ENCODE measurements at regions not wholly inside any gene's neighbourhood (a gene's known extent, or its start where the extent isn't known, plus 50 kb on each side); places are given as distances from the start of the nearest gene placed in this dataset.
A peak's percentile ranks its signal among the peaks of the same experiment; 100 is the strongest.

DNA sequence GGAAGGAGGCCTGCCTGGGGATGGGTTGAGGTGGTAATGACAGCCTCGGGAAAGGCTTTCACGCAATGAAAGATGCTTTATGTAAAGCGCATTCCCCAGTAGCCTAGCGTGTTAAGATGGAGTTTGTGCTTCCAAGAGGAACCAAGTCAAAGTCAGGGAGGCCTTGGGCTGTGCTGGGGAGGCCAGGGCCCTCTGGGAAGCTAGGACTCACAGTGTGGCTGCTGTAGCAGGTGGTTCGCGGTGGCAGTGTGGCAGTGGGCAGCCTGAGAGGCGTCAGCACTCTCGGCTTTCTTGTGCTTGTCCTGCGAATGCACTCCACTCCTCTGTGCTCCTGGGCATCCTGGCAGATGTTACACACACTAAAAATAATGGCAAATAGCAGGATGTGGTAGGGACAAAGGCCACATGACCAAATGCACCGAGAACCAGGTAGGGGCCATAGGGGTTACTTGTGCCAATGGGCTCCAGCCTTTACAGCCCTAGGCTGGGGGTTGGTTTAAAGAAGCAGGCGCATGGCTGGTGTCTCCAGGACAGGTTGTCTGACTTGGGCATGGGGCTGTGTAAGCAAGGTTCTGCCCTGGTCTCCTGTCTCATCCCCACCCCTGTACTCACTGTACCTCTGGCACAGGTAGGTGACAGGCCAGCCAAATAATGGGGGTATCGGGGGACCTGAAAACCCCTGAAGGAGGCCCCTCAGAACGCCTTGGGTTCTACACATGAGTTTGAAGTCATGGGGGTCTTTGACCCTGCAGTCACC, 154.4 kb upstream of the TWIST2 start:
- 94 to 100% methylated on average over 3 to 9 of the region's 13 CpGs for WGBS, 2 donors (ENCODE audit: low coverage in 1 of 2)
- no peak overlapping the region for H3K4me3 ChIP-seq
- no peak for ATAC-seq
- TF ChIP-seq EP300 (IDR thresholded peaks at IDR 0.05): no peak
- no peak for TF ChIP-seq POLR2AphosphoS5 (IDR thresholded peaks at IDR 0.05)
- no peak for TF ChIP-seq CTCF (IDR thresholded peaks at IDR 0.05)
- TF ChIP-seq POLR2A (IDR thresholded peaks at IDR 0.05): no peak
- no peaks in the 10 kb centered on the region for H3K9me3 ChIP-seq
- no peaks in the 10 kb centered on the region for H3K27me3 ChIP-seq
- H3K4me1 ChIP-seq: peaks cover 0 to 22% (median 9%) of the 10 kb centered on the region in 3 donors
- H3K36me3 ChIP-seq: no peaks in the 10 kb centered on the region
- H3K27ac ChIP-seq: no peak overlapping the region

DNA sequence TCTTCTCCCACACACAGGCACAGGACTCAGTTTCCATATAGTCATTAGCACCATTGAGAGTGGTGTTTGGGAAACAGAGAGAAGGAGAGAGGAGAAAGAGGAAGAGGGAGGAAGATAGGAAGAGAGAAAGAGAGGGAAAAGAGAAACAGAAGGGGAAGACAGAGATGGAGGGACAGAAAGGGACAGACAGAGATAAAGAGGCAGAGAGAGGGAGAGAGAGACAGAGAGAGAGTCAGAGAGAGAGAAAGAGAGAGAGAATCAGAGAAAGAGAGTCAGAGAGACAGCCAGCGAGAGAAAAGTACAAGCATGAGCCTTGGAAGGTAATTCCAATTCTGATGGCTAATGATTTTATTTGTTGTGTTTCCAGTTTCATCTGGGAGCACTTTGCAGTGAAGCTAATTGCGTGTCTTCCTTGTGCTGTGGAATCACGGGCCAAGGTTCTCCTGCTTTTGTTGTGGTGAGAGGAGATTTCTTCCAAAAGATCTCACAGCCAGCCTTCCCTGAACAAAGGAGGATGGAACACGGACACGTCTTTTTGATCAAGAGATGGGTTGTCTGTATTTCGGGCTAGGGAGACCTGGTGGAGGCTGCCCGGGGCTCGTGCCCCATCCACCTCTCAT, 153.6 kb upstream of the TWIST2 start:
- Histone ChIP-seq H3K4me3 (no peak overlapping the region), H3K27me3 (no peaks in the 10 kb centered on the region), H3K4me1 (peaks cover 0 to 22% (median 9%) of the 10 kb centered on the region in 3 donors), H3K36me3 (no peaks in the 10 kb centered on the region), H3K9me3 (no peaks in the 10 kb centered on the region), H3K27ac (peak overlapping the region in 1 of 4 donors; percentile 67)
- TF ChIP-seq POLR2A (IDR thresholded peaks at IDR 0.05) (no peak), EP300 (IDR thresholded peaks at IDR 0.05) (no peak), CTCF (IDR thresholded peaks at IDR 0.05) (no peak), POLR2AphosphoS5 (IDR thresholded peaks at IDR 0.05) (no peak)
- ATAC-seq: no peak
- 73 to 100% methylated on average over 5 to 7 of the region's 8 CpGs for WGBS, 2 donors (ENCODE audit: low coverage in 1 of 2)

GRCh38 chr2:238694922-238695321, 153.0 kb upstream of the TWIST2 start:
- ATAC-seq: no peak
- H3K4me1 ChIP-seq: peaks cover 0 to 22% (median 9%) of the 10 kb centered on the region in 3 donors
- H3K27ac ChIP-seq: peak overlapping the region in 3 of 4 donors; percentile 9 to 67 (median 46)
- no peaks in the 10 kb centered on the region for H3K9me3 ChIP-seq
- no peak for TF ChIP-seq POLR2A (IDR thresholded peaks at IDR 0.05)
- TF ChIP-seq POLR2AphosphoS5 (IDR thresholded peaks at IDR 0.05): no peak
- TF ChIP-seq EP300 (IDR thresholded peaks at IDR 0.05): no peak
- no peak for TF ChIP-seq CTCF (IDR thresholded peaks at IDR 0.05)
- no peak overlapping the region for H3K4me3 ChIP-seq
- no peaks in the 10 kb centered on the region for H3K36me3 ChIP-seq
- WGBS, 2 donors (ENCODE audit: low coverage in 1 of 2): 52 to 78% methylated on average over 2 to 5 of the region's 6 CpGs
- no peaks in the 10 kb centered on the region for H3K27me3 ChIP-seq

GRCh38 chr2:238695538-238695937, 152.3 kb upstream of the TWIST2 start:
- no peaks in the 10 kb centered on the region for H3K9me3 ChIP-seq
- WGBS, 2 donors (ENCODE audit: low coverage in 1 of 2): 5 to 19% methylated on average over 4 of the region's 4 CpGs
- no peak for ATAC-seq
- no peaks in the 10 kb centered on the region for H3K36me3 ChIP-seq
- TF ChIP-seq EP300 (IDR thresholded peaks at IDR 0.05) (no peak), POLR2AphosphoS5 (IDR thresholded peaks at IDR 0.05) (peak; percentile 21)
- H3K4me3 ChIP-seq: no peak overlapping the region
- H3K27ac ChIP-seq: peak overlapping the region in 3 of 4 donors; percentile 9 to 67 (median 46)
- H3K27me3 ChIP-seq: no peaks in the 10 kb centered on the region
- peaks cover 0 to 22% (median 9%) of the 10 kb centered on the region in 3 donors for H3K4me1 ChIP-seq

DNA sequence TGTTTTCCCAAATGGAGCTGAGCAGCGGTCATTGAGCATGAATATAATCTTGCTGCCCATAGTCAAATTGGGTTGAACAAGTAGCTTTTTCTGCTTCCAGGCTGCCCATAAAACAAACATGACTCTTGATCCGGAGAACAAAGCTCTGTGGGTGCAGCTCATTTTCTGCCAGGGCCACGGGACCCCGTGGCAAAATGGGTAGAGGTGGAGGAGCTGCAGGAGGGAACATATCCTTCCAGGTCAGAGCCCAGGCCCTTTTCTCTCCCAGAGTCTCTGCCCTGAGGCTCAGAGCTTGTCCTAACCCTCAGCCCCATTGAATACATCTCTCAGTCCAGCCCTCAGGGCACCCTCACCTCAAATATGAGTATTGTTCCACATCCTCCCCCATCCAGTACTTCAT, 151.6 kb upstream of the TWIST2 start:
- Histone ChIP-seq H3K27ac (peak overlapping the region in 2 of 4 donors; percentile 46 to 57), H3K27me3 (no peaks in the 10 kb centered on the region), H3K4me3 (no peak overlapping the region), H3K36me3 (no peaks in the 10 kb centered on the region), H3K9me3 (no peaks in the 10 kb centered on the region), H3K4me1 (peaks cover 0 to 22% (median 9%) of the 10 kb centered on the region in 3 donors)
- TF ChIP-seq POLR2AphosphoS5 (IDR thresholded peaks at IDR 0.05) (no peak), CTCF (IDR thresholded peaks at IDR 0.05) (no peak), POLR2A (IDR thresholded peaks at IDR 0.05) (no peak), EP300 (IDR thresholded peaks at IDR 0.05) (no peak)
- no peak for ATAC-seq
- 63 to 83% methylated on average over 2 to 3 of the region's 4 CpGs for WGBS, 2 donors (ENCODE audit: low coverage in 1 of 2)

All from gastroesophageal sphincter (tissue), 4 donors.